ENCODE measurements at regions not wholly inside any gene's neighbourhood (a gene's known extent, or its start where the extent isn't known, plus 50 kb on each side); places are given as distances from the start of the nearest gene placed in this dataset.

GRCh38 chr1:110726755-110727154 is 52.0 kb upstream of the KCNA3 start:
- TF ChIP-seq EGR1 (IDR thresholded peaks at IDR 0.05; ENCODE audit: low read depth in 2 of 2) = no peak
- TF ChIP-seq, protein P1, sequence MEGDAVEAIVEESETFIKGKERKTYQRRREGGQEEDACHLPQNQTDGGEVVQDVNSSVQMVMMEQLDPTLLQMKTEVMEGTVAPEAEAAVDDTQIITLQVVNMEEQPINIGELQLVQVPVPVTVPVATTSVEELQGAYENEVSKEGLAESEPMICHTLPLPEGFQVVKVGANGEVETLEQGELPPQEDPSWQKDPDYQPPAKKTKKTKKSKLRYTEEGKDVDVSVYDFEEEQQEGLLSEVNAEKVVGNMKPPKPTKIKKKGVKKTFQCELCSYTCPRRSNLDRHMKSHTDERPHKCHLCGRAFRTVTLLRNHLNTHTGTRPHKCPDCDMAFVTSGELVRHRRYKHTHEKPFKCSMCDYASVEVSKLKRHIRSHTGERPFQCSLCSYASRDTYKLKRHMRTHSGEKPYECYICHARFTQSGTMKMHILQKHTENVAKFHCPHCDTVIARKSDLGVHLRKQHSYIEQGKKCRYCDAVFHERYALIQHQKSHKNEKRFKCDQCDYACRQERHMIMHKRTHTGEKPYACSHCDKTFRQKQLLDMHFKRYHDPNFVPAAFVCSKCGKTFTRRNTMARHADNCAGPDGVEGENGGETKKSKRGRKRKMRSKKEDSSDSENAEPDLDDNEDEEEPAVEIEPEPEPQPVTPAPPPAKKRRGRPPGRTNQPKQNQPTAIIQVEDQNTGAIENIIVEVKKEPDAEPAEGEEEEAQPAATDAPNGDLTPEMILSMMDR (IDR thresholded peaks at IDR 0.05; ENCODE audit: low read depth, low read length, missing input control) = no peak
- no peak for TF ChIP-seq MAX (IDR thresholded peaks at IDR 0.05)

All from liver (tissue), 3 donors.